HG02571 (cell line): ENCODE measurements at regions not wholly inside any gene's neighbourhood (a gene's known extent, or its start where the extent isn't known, plus 50 kb on each side); places are given as distances from the start of the nearest gene placed in this dataset.
"Not testable (repeated sequence)": the region's sequence is repeated elsewhere in the genome, so short reads cannot be mapped to it uniquely, and the experiment has no call there.

Source experiments
- ATAC-seq: cut with Tn5 transposase; IDR thresholded peaks from one replicate; pipeline ENCODE4 v1.9.1; 2021; ENCODE audit warnings: mild to moderate bottlenecking, moderate library complexity; ENCODE audit not compliant: unreplicated experiment

GRCh38 chr4:74543983-74544382 is 99.0 kb downstream of the AREG start:
- ATAC-seq: no peak

- no peak for ATAC-seq
Measured at GRCh38 chr4:74544655-74545361, 99.9 kb downstream of the AREG start.

GRCh38 chr4:74545448-74545847 is 100.5 kb downstream of the AREG start:
- ATAC-seq: no peak

GRCh38 chr4:74546057-74546456 is 101.1 kb downstream of the AREG start:
- ATAC-seq: no peak

GRCh38 chr4:74547042-74547441 is 102.1 kb downstream of the AREG start:
- ATAC-seq: no peak

GRCh38 chr4:74548561-74548960 is 103.6 kb downstream of the AREG start:
- no peak for ATAC-seq

- no peak for ATAC-seq
Measured at GRCh38 chr4:74549936-74550335, 105.0 kb downstream of the AREG start.

- ATAC-seq: no peak
Measured at GRCh38 chr4:74555231-74555630, 110.3 kb downstream of the AREG start.

- ATAC-seq: no peak
Measured at GRCh38 chr4:74555843-74556242, 110.9 kb downstream of the AREG start.

GRCh38 chr4:74559853-74560252 is 114.9 kb downstream of the AREG start:
- ATAC-seq: no peak

GRCh38 chr4:74567981-74568380 is 123.0 kb downstream of the AREG start:
- no peak for ATAC-seq

GRCh38 chr4:74570095-74570494 is 125.2 kb downstream of the AREG start:
- no peak for ATAC-seq

GRCh38 chr4:74578329-74578728 is 133.4 kb downstream of the AREG start:
- no peak for ATAC-seq

GRCh38 chr4:74578865-74579264 is 133.9 kb downstream of the AREG start:
- ATAC-seq: not testable (repeated sequence)

- no peak for ATAC-seq
Measured at GRCh38 chr4:74583089-74583700, 138.3 kb downstream of the AREG start.

GRCh38 chr4:74583757-74584156 is 138.8 kb downstream of the AREG start:
- no peak for ATAC-seq

- ATAC-seq: no peak
Measured at GRCh38 chr4:74588350-74588749, 143.4 kb downstream of the AREG start.

GRCh38 chr4:74590476-74590875 is 145.5 kb downstream of the AREG start:
- no peak for ATAC-seq

GRCh38 chr4:74598611-74599325 is 153.8 kb downstream of the AREG start:
- no peak for ATAC-seq

- ATAC-seq: no peak
Measured at GRCh38 chr4:74603186-74603585, 158.2 kb downstream of the AREG start.

- ATAC-seq: no peak
Measured at GRCh38 chr4:74608151-74608949, 163.4 kb downstream of the AREG start.
